Right lung (tissue), 2 donors: ENCODE measurements at regions not wholly inside any gene's neighbourhood (a gene's known extent, or its start where the extent isn't known, plus 50 kb on each side); places are given as distances from the start of the nearest gene placed in this dataset.
"Not testable (repeated sequence)": the region's sequence is repeated elsewhere in the genome, so short reads cannot be mapped to it uniquely, and the experiment has no call there.

Experiments
- DNase-seq, 2 donors: peaks; one replicate each; pipeline ENCODE4 v3.0.0-alpha.2; 2013

GRCh38 chr1:208717525-208717924 lies 473.3 kb upstream of the PLXNA2 start:
- no peak for DNase-seq

- no peak for DNase-seq
Measured at GRCh38 chr1:208722592-208722991, 478.4 kb upstream of the PLXNA2 start.

DNA sequence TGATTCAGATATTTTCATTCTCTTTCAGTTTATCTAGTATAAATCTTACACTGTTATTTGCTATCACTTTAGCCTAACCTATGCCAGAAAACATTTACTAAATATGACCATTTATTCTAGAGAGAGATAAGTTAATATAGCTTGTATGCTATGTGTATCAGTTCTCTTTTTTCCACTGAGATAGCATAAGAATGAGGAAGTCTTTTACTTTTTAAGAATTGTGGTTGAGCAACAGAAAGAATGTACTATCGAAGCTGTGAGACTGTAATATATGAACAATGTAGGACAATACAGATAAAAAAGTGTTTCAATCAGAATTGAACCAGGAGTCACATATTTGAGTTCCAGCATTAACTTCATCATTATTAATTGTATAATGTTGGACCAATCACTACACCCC lies 479.9 kb upstream of the PLXNA2 start:
- no peak for DNase-seq

DNA sequence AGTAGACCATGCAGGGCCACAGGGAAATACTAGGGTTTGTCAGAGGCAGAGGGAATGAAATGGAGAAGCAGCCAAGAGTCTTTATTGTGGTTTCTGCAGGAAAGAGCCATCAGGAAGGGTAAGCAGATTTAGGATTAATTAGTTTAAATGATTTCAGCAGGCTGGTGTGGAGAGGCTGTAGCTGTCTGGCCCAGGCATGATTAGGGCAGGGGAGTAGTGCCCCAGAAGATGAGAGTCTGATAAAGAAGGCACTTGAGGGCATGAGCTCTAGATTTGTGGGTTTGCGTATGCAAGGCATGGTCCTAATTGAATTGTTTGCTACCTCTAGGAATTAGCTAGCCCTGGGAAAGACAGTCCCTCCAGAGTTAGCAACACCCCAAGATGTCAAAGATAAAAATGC lies 484.6 kb upstream of the PLXNA2 start:
- no peak for DNase-seq

- peak; percentile 8 to 12 for DNase-seq
Measured at GRCh38 chr1:208731981-208732821, 488.0 kb upstream of the PLXNA2 start.

- DNase-seq = peak; percentile 19 to 26
Measured at GRCh38 chr1:208737161-208737560, 493.0 kb upstream of the PLXNA2 start.

GRCh38 chr1:208737922-208738321 lies 493.7 kb upstream of the PLXNA2 start:
- no peak for DNase-seq

GRCh38 chr1:208739636-208740035 lies 495.5 kb upstream of the PLXNA2 start:
- DNase-seq = not testable (repeated sequence)

GRCh38 chr1:208741296-208741695 lies 497.1 kb upstream of the PLXNA2 start:
- no peak for DNase-seq

DNA sequence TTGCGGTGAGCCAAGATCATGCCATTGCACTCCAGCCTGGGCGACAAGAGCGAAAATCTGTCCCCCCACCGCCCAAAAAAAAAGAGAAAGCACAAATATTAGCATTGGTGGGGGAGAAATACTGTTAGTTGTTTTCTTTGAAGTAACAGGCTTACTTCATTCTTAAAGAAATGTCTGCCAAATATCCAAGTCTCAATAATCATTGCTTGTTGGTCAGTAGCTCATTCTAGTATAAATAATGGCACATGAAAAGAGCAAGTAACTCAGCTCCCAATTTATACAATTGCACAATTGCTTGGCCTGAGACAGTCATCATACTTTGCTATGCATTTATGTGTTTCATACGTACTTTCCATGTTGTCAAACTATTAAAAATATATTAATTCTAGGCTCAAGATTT lies 499.2 kb upstream of the PLXNA2 start:
- peak; percentile 31 to 33 for DNase-seq

- peak in 1 of 2 donors; percentile 7 for DNase-seq
Measured at GRCh38 chr1:208747979-208748378, 503.8 kb upstream of the PLXNA2 start.

DNA sequence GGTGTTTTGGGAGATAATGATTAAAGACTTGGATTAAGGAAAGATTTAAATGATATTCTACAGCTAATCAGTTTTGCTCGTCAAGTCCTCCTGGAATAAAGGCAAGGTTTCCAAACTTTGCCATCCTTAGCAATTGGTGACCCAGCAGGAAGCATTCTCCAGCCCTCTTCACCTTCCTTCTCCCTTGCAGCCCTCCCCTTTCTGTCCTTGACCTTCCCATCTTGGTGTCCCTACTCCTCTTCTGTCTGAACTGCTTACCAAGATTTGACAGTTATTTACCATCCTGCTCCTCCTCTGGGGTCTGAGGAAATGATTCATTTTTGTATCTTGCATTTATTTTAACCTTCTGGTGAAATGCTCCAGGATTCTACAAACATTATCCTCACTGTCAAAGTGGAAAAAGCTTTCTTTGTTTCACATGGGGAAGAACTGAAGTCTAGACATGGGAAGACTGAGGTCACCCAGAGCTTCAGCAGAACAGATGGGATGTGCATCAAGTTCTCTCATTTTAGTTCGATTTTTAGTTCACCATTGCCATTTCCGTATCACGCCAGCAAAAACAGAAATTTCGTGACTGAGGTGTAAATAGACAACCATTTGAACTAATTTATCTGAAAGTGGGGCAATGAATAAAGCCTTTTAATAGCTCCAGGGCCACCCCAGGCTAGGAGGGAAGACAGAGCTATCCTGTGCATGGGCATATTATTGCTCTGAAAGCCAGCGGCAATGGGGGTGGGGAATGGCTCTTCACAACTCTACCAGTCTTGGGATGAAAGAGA lies 504.4 kb upstream of the PLXNA2 start:
- DNase-seq = no peak

- no peak for DNase-seq
Measured at GRCh38 chr1:208756339-208756981, 512.3 kb upstream of the PLXNA2 start.

DNA sequence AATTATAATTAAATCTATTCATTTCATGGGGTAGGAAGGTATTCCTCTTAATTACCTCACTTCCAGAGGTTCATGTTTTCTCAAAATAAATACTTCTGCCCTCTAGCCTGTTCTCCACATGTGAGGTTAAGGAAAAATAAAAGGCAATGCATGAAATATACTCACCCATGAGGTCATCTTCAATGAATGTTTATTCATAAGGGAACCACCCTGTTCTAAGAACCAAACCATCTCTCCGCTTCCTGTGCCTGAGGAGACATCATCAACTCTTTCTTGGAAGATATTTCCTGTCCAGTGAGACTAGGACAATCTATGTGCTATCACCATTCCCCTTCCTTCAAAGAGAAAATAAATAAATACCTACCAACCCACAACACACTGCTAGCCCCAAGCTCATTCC lies 513.7 kb upstream of the PLXNA2 start:
- DNase-seq = no peak

GRCh38 chr1:208759255-208759654 lies 515.1 kb upstream of the PLXNA2 start:
- no peak for DNase-seq

DNA sequence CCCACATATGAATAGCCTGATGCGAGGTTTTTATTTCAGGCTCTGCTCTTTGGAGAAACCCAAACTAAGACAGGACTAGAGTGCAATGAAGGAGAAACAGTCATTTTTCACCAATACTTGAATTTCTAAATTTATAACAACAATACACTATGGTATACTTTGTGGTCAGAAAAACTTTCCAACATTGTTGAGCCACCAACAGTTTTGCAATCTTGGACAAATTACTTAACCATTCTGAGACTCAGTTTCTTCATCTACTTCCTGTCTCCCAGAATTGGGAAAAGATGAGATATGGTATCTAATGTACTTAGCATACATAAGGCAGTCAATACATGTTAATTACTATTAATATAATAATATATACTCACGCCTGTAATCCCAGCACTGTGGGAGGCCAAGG lies 519.8 kb upstream of the PLXNA2 start:
- no peak for DNase-seq

- no peak for DNase-seq
Measured at GRCh38 chr1:208766832-208767231, 522.6 kb upstream of the PLXNA2 start.

GRCh38 chr1:208767816-208768215 lies 523.6 kb upstream of the PLXNA2 start:
- DNase-seq = no peak

- DNase-seq = no peak
Measured at GRCh38 chr1:208772891-208773290, 528.7 kb upstream of the PLXNA2 start.

- DNase-seq = no peak
Measured at GRCh38 chr1:208775841-208776240, 531.7 kb upstream of the PLXNA2 start.

GRCh38 chr1:208778417-208778816 lies 534.2 kb upstream of the PLXNA2 start:
- no peak for DNase-seq

DNA sequence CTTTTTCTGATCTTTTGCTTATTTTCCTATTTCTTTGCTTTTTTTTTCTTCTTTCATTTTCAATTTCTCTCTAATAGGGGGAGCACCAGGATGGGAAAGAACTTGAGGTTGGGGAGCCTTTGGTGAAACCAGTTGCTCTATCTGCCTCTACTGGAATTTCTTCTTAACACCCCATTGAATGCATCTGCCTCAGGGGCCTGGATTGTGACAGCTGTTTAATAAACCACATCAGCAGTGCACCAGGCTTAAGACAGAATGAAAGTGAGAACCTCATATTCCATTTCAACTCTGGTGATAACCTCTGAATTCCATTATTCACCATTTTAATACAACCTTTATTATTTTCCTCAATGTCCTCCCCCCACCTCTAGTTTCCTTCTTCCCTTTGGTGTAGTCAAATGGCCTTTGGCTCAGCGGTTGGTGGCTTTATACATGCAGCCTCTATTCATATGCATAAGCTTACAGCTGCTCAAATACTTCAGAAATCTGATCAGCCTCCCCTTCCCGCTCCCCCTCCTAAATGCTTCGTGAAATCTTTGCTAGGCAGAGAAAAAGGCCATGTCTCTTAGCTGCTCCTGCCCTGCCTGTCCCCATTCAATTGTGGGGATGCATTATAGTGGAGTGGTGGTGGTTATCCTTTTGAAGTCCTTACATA lies 537.3 kb upstream of the PLXNA2 start:
- DNase-seq = no peak
